T47D (cell line): ENCODE measurements at regions not wholly inside any gene's neighbourhood (a gene's known extent, or its start where the extent isn't known, plus 50 kb on each side); places are given as distances from the start of the nearest gene placed in this dataset.
A peak's percentile ranks its signal among the peaks of the same experiment; 100 is the strongest.

Source experiments
- DNase-seq, 2 experiments: peaks; one replicate each; pipeline versions ENCODE4 v3.0.0 to v3.0.0-alpha.2; 2011 to 2012; ENCODE audit warnings: low read depth in 1 of 2, low spot score in 1 of 2
- JUND ChIP-seq: IDR thresholded peaks from 2 replicates; pipeline ENCODE4 v1.6.1; 2012; ENCODE audit warnings: low read depth
- in situ Hi-C: cut with HindIII; loops from 2 replicates; pipeline ENCODE4 v1.10.0; 2016; ENCODE audit warnings: low sequenced_read_pairs, low pct_unique_long_range_greater_than_20kb

DNA sequence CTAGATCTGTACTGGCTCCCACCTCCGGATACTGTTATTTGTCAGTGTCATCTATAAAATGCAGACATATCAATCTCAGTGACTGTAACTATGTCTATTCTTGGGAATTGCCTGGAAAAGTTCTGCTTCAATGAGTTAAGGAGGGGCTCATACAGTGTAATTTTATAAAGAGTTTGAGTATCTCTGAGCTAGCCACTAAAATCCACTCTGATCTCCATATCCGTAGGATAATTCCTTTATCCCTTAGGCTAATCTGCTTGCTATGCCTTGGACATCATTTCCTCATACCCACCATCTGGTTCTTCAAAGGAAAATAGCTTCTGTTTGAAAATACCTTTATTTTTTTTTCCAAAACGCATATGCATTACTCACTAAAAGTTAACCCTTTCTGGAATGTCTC is 863.2 kb downstream of the SUCLG1 start:
- in situ Hi-C loops, result no loop called here
- no peak for TF ChIP-seq JUND
- DNase-seq, result no peak

- in situ Hi-C loops, result no loop called here
- DNase-seq, result no peak
- TF ChIP-seq JUND, result no peak
Measured at GRCh38 chr2:83595121-83595690, 863.9 kb downstream of the SUCLG1 start.

DNA sequence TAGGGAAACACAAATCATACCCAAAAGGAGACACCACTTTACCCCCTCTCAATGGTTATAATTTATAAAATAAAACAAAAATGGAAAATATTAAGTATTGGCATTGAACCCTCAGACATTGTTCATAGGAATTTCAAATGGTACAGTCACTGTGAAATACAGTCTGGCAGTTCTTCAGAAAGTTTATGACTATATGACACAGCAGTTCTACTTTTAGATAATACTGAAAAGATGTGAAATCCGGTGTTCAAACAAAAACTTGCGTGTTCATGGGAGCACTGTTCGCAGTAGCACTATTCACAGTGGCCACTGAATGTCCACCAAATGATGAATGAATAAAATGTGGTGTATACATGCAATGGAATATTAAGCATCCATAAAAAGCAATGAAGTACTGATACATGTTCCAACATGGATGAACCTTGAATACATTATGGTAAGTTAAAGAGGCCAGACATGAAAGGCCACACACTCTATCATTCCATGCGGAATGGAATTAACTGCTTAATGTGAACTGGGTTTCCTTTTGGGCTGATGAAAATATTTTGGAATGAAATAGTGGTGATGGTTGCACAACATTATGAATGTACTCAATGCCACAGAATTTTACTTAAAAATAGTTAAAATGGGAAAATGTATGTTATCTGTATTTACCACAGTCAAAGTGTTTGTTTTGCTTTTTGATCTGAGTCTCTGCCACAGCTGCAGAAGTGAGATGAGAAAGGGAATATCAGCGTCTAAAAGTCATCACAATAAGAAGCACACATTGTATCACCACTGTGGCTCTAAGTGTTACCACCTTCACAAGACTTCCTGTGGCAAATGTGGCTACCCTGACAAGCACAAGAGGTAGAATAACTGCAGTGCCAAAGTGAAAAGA is 864.6 kb downstream of the SUCLG1 start:
- TF ChIP-seq JUND, result no peak
- in situ Hi-C loops, result no loop called here
- no peak for DNase-seq

DNA sequence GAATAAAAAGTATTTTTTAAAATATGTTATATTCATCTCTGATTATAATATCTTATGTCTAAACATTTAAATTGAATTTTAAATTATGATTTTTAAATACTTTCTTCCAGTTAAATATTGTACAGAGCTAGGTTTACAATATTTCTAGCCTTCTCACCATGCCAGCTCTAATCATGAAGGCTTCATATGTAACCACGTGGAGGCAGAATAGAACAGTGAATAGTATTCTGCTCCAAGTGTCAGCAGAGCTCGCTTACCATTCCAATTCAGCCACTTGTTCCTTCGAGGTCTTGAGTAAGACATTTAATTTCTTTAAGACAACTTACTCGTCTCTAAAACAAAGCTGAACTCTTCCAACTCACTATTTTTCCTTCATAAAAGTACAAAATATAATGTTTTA is 871.8 kb downstream of the SUCLG1 start:
- peak in 1 of 2 experiments; percentile 63 for DNase-seq
- TF ChIP-seq JUND, result no peak
- in situ Hi-C loops, result no loop called here

GRCh38 chr2:83585250-83585649 is 873.8 kb downstream of the SUCLG1 start:
- no peak for TF ChIP-seq JUND
- in situ Hi-C loops, result no loop called here
- DNase-seq, result no peak

DNA sequence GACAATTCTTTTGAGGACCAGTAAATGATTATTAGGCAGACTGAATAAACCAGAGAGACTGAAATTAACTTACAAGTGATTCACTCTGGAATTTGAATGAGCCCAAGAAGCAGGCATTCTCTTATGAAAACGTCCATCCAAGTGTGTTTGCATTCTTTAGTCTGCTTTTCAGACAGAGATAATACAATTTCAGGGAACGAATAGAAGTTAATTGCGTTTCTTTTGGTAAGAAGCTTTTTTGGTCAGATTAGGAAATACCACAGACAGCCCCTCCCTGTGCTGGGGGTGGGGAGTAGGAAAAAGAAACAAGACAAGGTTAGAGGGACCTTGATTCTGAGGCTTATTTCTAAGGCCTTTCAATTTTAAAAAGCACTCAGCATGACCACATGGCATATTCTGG is 874.4 kb downstream of the SUCLG1 start:
- no peak for TF ChIP-seq JUND
- in situ Hi-C loops, result no loop called here
- no peak for DNase-seq

DNA sequence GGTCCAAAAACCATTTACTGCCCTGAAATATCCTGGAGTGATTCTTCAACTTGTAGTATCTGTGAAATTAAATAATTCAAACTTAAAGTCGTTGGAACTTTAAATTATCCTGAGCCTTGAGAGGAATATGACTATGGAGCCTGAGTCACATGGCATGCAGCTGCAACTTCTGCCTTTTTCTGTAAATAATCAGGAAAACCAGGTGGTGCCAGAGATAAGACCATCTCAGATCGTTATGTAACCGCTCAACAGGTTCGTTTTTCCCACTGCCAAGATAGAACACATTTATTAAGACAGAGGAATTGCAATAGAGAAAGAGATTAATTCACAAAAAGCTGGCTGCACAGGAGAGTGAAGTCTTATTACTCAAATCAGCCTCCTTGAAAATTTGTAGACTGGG is 876.5 kb downstream of the SUCLG1 start:
- DNase-seq, result no peak
- no peak for TF ChIP-seq JUND
- in situ Hi-C loops, result no loop called here

GRCh38 chr2:83579507-83579906 is 879.6 kb downstream of the SUCLG1 start:
- DNase-seq, result no peak
- in situ Hi-C loops, result no loop called here
- TF ChIP-seq JUND, result no peak

GRCh38 chr2:83578405-83578804 is 880.7 kb downstream of the SUCLG1 start:
- in situ Hi-C loops, result no loop called here
- TF ChIP-seq JUND, result no peak
- DNase-seq, result no peak

- DNase-seq, result no peak
- no peak for TF ChIP-seq JUND
- in situ Hi-C loops, result no loop called here
Measured at GRCh38 chr2:83574614-83575013, 884.5 kb downstream of the SUCLG1 start.

DNA sequence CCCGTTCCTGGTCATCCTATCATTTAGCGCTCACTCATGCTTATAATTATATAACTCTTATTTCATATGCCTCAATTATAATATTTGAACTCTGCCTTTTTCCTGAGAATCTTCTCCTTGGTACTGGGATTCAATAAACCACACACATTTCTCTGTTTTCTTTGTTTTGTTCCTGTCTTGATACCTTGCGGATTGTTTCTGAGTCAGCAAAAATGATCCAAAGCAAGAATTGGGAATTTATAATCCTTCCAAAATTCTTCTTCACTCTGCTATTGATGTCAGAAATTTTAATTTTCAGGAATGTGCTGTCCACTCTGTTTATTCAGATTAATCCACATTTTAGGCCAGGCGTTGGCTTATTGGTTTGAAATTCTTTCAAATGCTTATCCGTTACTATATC is 886.0 kb downstream of the SUCLG1 start:
- no peak for TF ChIP-seq JUND
- no peak for DNase-seq
- in situ Hi-C loops, result no loop called here

DNA sequence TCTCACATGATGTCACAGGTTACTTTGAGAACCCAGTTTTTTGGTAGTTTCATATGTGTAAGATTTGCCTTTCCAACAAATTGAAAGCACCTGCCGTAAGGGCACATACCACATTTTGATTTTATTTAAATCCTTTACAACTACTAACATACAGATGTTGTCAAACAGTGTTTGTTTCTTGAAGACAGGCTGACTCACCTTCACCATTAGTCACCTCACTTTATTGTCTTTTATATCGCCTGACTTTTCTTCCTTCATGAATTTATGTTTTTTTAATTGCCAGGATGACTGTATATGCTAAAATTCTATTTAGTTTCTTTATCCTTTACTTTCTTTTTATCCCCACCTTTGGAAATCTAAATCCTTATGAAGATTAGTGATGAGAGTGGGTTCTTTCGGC is 886.7 kb downstream of the SUCLG1 start:
- no peak for TF ChIP-seq JUND
- in situ Hi-C loops, result no loop called here
- no peak for DNase-seq

- no peak for DNase-seq
- TF ChIP-seq JUND, result no peak
- in situ Hi-C loops, result no loop called here
Measured at GRCh38 chr2:83567551-83567950, 891.5 kb downstream of the SUCLG1 start.
